Activated naive CD4-positive, alpha-beta T cell treated with Interleukin-2 at 50 U/mL for 16 hours (primary cell): ENCODE measurements at regions not wholly inside any gene's neighbourhood (a gene's known extent, or its start where the extent isn't known, plus 50 kb on each side); places are given as distances from the start of the nearest gene placed in this dataset.
"Not testable (repeated sequence)": the region's sequence is repeated elsewhere in the genome, so short reads cannot be mapped to it uniquely, and the experiment has no call there.

ENCODE experiments used
- DNase-seq: peaks from one replicate; pipeline ENCODE4 v3.0.0-alpha.2; 2020

DNA sequence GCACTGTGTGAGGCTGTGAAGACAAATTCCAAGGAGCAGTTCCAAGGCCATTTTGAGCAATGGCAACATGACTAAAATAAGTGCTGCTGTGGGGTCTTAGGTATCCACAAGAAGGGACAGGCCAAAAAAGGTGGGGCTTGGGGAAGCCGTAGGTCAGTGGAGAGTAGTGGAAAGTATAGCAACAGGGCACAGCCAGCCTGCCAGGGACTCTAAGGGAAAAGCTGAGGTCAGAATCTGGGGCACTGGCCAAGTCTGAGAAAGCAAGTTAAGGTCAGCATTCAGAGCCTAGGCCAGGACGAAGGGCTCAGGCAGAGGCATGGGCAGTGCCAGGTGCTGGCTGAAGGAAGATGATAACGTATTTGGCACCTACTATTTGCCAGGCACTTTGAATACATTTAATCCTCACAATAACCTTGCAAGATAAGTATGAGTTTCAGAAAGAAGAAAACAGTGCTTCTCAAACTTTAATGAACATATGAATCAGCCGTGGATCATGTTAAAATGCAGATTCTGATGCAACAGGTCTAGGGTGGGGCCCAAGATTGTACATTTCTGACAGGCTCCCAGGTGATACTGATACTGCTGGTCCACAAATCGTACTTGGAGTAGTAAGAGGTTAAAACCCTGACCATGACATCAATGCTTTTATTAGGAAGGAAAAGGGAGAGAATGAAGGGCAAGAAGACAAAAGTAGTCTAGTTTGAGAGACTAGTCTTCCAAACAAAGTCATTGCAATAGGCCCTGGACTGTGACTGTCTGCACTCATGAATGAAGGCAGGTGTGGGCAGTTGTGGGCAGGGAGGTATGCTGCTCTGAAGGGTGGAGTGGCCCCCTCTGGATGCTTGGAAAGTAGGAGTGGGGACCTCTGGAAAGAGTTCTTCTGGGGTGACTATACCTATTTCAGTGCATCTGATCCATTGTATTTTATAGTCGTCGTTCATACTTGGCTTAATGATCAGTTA is 106.3 kb upstream of the ANKRD28 start:
- DNase-seq, result no peak

DNA sequence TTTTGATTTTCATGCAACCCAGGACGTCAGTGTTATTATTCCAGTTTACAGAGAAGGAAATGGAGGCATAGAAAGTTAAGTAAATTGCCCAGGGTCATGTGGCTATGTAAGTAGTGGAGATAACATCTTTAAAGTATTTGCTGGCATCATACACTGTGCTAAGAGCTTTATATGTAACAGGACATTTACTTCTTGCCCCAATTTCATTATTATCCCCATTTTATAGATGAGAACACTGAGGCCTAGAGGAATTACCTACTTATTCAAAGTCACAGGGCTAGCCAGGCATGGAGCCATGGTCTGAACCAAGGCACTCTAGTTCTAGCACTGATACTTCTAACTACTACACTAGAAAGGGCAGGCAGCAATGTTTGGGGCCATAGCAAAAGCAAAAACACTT is 107.3 kb upstream of the ANKRD28 start:
- DNase-seq, result no peak

- not testable (repeated sequence) for DNase-seq
Observed at GRCh38 chr3:15907403-15907802, 109.6 kb upstream of the ANKRD28 start.

DNA sequence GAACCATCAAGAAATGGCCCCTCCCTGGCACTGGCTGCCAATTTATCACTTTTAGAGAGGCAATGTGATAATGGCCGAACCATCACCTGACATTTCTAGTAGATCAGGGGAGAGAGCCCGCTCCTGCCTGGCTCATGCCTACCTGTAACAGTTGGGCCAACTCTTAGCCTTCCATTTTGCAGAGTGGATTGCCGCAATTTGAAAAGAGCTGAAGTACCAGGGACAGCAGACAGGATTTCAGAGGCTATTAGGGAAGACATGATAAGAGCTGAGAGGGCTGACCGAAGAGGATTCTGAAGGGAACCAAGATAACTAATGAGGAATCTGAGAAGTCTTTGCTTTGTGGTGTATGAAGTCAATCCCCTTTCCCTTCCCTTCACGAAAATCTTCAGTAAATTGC is 121.2 kb upstream of the ANKRD28 start:
- no peak for DNase-seq

GRCh38 chr3:15919971-15920370 is 122.2 kb upstream of the ANKRD28 start:
- no peak for DNase-seq

- DNase-seq, result no peak
Observed at GRCh38 chr3:15923640-15924405, 126.0 kb upstream of the ANKRD28 start.

GRCh38 chr3:15924914-15925313 is 127.1 kb upstream of the ANKRD28 start:
- DNase-seq, result no peak

DNA sequence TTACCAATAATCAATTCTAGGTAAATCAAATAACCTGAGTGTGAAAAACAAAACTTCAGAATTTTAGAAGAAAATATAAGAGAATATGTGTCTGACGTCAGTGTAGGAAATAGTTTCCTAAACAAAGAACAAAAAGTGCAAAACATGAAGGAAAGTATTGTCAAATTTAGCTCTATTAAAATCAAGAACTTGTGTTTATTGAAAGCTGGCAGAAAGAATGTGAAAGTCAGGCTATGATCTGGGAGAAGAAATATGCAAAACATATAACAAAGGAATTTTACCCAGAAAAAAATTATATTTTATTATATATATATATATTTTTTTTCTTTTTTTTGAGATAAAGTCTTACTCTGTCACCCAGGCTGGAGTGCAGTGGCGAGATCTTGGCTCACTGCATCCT is 129.1 kb upstream of the ANKRD28 start:
- DNase-seq, result no peak

DNA sequence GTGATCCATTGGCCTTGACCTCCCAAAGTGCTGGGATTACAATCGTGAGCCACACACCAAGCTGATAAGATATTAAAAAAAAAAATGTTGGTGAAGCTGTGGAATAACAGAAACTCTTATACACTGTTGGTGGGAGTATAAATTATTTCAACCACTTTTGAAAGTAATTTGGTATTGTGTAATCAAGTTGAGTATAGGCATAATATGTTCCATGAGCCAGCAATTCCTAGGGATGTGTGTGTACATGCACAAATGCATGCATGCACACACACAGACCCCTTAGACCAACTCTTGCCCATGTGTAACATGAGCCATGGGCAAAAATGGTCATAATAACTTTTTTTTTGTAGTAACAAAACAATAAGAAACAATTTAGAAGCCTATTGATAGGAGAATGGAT is 130.2 kb upstream of the ANKRD28 start:
- no peak for DNase-seq

GRCh38 chr3:15929944-15930571 is 132.3 kb upstream of the ANKRD28 start:
- DNase-seq, result no peak

- DNase-seq, result no peak
Observed at GRCh38 chr3:15932348-15933300, 134.8 kb upstream of the ANKRD28 start.

DNA sequence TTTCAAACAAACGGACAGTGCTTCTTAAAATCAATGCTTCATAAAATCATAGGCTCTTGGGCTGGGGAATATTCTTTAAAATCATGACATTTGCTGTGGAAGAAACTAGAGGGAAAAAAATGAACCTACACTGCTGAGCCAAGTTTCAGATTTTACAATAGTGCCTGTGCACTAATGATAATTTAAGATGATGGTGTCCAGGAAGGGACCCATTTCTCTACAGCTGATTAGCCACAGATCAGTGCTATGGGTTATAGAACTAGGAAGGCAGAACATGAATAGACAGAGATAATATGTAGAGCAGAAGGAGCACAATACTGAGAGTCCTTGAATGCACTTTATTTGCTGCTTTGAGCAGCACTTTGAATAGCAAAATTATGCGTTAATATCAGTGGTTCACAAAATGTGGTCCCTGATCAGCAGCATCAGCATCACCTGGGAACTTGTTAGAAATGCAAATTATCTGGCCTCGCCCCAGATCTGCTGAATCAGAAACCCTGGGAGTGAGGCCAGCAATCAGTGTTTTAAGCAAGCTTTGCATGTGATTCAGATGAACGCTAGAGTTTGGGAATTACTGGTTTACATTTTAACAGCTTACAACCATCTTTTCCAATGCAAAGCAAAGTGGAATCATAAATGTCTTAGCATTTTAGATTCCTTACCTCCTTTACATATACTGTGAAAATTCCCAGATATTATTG is 135.8 kb upstream of the ANKRD28 start:
- no peak for DNase-seq

GRCh38 chr3:15934389-15935195 is 136.8 kb upstream of the ANKRD28 start:
- DNase-seq, result no peak

DNA sequence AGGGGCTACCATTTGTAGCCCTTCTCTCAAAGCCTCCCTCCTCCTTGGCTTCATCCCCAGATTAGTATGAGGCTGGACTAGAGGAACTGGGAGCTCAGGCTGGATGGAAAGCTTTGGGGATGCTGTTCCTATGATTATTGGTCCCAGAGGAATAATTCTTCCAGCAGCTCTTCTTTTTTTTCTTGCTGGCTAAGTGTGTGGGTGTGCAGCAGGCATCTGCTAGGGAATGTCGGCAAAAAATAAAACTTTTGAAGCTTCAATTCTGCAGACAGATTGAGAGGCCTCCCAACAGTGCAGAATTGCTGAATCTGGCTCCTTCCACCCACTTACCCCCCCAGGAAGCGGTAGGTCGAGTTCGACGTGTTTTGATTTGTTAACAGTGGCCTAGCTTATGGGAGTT is 138.5 kb upstream of the ANKRD28 start:
- no peak for DNase-seq

DNA sequence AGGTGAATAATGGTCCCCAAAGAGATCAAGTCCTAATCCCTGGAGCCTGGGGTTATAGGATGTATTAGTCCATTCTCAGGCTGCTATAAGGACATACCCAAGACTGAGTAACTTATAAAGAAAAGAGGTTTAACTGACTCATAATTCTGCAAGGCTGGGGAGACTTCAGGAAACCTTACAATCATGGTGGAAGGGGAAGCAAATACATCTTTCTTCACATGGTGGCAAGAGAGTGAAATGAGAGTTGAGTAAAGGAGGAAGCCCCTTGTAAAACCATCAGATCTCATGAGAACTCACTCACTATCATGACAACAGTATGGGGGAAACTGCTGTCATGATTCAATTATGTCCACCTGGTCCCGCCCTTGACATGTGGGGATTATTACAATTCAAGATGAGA is 142.9 kb upstream of the ANKRD28 start:
- DNase-seq, result no peak

DNA sequence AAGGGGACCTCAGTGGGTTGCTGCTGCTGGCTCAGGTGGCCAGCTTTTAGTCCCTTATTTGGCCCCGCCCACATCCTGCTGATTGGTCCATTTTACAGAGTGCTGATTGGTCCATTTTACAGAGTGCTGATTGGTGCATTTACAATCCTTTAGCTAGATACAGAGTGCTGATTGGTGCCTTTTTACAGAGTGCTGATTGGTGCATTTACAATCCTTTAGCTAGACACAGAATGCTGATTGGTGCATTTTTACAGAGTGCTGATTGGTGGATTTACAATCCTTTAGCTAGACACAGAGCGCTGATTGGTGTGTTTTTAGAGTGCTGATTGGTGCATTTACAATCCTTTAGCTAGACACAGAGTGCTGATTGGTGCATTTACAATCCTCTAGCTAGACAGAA is 143.7 kb upstream of the ANKRD28 start:
- not testable (repeated sequence) for DNase-seq

DNA sequence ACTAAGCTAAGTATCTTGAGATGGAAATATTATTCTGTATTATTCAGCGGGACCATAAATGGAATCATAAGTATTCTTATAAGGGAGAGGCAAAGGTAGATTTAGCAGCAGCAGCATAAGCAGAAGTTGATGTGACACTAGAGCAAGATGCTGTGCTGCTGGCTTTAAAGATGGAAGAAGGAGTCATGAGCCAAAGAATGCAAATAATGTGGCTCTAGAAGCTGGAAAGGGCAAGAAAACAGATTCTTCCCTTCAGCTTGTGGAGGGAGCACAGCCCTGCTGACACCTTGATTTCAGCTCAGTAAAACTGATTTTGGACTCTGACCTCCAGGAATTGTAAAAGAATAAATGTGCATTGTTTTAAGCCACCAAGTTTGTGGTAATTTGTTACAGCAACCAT is 144.2 kb upstream of the ANKRD28 start:
- no peak for DNase-seq

DNA sequence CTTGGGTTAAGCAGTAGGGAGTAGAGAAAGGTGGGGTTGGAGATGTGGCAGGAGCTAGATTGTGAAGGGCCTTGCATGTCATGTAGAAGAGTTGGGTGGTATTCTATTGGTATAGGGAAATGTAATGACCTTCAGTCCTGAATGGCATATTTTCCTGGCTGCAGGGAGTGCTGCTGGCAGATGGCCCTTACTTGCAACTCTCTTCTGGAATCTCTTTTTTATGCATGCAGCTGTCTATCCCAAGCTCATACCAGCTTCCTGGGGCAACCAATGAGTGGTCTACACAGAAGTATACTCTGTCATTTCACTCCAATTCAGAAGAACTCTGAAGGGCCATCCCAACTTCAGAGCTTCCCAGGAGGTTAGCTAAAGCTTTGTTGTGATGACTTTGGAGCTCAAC is 144.7 kb upstream of the ANKRD28 start:
- no peak for DNase-seq

DNA sequence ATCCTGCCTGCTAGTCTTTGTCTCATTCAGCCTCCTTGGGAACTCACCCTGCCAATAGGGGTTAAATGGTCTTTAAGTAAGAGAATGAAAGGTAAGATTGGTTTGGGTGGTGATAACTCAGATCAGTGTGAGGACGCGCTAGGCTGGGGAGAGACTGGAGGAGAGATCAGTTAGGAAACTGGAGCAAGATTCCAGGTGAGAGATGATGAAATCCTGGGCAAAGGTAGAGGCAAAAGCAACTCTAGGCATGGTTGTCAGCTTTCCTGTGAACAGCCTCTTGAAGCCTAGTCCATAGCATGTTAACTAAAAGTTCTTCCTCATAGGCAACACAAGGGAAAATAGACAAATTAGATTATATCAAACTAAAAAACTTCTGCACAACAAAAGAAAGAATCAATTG is 145.2 kb upstream of the ANKRD28 start:
- DNase-seq, result no peak

DNA sequence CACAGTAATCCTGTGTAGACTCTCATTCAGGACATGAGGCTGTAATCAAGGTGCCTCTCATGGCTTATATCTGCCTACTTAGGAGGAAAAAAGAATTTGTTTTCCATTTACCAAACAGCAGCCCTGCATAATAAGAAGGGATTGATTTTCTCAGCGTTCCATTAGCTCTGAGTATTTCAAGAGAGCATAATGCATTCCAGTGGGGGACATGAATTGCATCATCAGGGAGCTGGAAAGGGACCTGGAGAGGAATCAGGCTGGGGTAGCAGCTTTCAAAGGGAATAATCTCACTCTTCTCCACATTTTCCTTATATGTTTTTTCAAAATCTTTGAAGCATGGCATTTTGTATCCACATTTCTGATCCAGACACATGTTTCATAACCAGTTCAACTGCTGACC is 150.6 kb upstream of the ANKRD28 start:
- no peak for DNase-seq
